ENCODE measurements at regions not wholly inside any gene's neighbourhood (a gene's known extent, or its start where the extent isn't known, plus 50 kb on each side); places are given as distances from the start of the nearest gene placed in this dataset.
"Not testable (repeated sequence)": the region's sequence is repeated elsewhere in the genome, so short reads cannot be mapped to it uniquely, and the experiment has no call there.

- TF ChIP-seq, protein P1, sequence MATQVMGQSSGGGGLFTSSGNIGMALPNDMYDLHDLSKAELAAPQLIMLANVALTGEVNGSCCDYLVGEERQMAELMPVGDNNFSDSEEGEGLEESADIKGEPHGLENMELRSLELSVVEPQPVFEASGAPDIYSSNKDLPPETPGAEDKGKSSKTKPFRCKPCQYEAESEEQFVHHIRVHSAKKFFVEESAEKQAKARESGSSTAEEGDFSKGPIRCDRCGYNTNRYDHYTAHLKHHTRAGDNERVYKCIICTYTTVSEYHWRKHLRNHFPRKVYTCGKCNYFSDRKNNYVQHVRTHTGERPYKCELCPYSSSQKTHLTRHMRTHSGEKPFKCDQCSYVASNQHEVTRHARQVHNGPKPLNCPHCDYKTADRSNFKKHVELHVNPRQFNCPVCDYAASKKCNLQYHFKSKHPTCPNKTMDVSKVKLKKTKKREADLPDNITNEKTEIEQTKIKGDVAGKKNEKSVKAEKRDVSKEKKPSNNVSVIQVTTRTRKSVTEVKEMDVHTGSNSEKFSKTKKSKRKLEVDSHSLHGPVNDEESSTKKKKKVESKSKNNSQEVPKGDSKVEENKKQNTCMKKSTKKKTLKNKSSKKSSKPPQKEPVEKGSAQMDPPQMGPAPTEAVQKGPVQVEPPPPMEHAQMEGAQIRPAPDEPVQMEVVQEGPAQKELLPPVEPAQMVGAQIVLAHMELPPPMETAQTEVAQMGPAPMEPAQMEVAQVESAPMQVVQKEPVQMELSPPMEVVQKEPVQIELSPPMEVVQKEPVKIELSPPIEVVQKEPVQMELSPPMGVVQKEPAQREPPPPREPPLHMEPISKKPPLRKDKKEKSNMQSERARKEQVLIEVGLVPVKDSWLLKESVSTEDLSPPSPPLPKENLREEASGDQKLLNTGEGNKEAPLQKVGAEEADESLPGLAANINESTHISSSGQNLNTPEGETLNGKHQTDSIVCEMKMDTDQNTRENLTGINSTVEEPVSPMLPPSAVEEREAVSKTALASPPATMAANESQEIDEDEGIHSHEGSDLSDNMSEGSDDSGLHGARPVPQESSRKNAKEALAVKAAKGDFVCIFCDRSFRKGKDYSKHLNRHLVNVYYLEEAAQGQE (IDR thresholded peaks at IDR 0.05; ENCODE audit: low read depth): not testable (repeated sequence)
- not testable (repeated sequence) for TF ChIP-seq CREB1 (IDR thresholded peaks at IDR 0.05; ENCODE audit: low read depth); EP300 (IDR thresholded peaks at IDR 0.05; ENCODE audit: borderline replicate concordance); TAF1 (IDR thresholded peaks at IDR 0.05; ENCODE audit: low read depth); MAX (IDR thresholded peaks at IDR 0.05); YY1 (IDR thresholded peaks at IDR 0.05; ENCODE audit: low read depth); EGR1 (IDR thresholded peaks at IDR 0.05); FOXM1 (IDR thresholded peaks at IDR 0.05; ENCODE audit: borderline replicate concordance, low read depth); CEBPB (IDR thresholded peaks at IDR 0.05); TCF12 (IDR thresholded peaks at IDR 0.05; ENCODE audit: low read depth); NFIC (IDR thresholded peaks at IDR 0.05); TEAD4 (IDR thresholded peaks at IDR 0.05); ZBTB7A (IDR thresholded peaks at IDR 0.05; ENCODE audit: low read depth)
- peak; percentile 32; the same call in 1 of the 2 replicates for TF ChIP-seq RAD21 (IDR thresholded peaks at IDR 0.05; ENCODE audit: low read depth)
Measured at GRCh38 chr19:27802293-27802692, 1410.7 kb downstream of the UQCRFS1 start.

Measured in Ishikawa (cell line).